ENCODE measurements at regions not wholly inside any gene's neighbourhood (a gene's known extent, or its start where the extent isn't known, plus 50 kb on each side); places are given as distances from the start of the nearest gene placed in this dataset.
A peak's percentile ranks its signal among the peaks of the same experiment; 100 is the strongest.

GRCh38 chr10:21313691-21314090, 211.8 kb downstream of the SKIDA1 start:
- Histone ChIP-seq H3K4ac (replicated peaks; ENCODE audit: insufficient read length, low read depth, low read length) (peak overlapping the region; percentile 22), H4K8ac (ENCODE audit: extremely low read depth, insufficient read depth, low read length) (0 out of 2 replicates have a peak overlapping the region, but pooled peaks have one; percentile 54), H2BK120ac (replicated peaks; ENCODE audit: low read depth, low read length) (peak overlapping the region; percentile 26), H4K91ac (replicated peaks; ENCODE audit: insufficient read length, low read length) (peak overlapping the region; percentile 75), H4K5ac (ENCODE audit: insufficient read length, low read depth, low read length) (peak overlapping the region; percentile 88), H2AK5ac (ENCODE audit: low read depth, low read length) (no peak overlapping the region; the same call in none of the 2 replicates), H3K23ac (ENCODE audit: insufficient read length) (no peak overlapping the region), H3K27me3 (replicated peaks in 1 of 4; ENCODE audit: control insufficient read depth in 3 of 4, extremely low read depth in 1 of 4, insufficient read depth in 3 of 4, low read length in 3 of 4) (no peaks in the 10 kb centered on the region), H3K36me3 (ENCODE audit: control insufficient read depth in 2 of 4, insufficient read depth in 4 of 4, low read length in 3 of 4) (no peaks in the 10 kb centered on the region), H4K20me1 (replicated peaks in 1 of 2; ENCODE audit: control insufficient read depth in 1 of 2, insufficient read depth in 2 of 2, low read length in 2 of 2) (no peaks in the 10 kb centered on the region), H2BK12ac (ENCODE audit: low read depth, low read length) (peak overlapping the region; percentile 99), H3K14ac (ENCODE audit: insufficient read length) (no peak overlapping the region), H3K23me2 (ENCODE audit: low read depth, low read length) (no peaks in the 10 kb centered on the region), H2BK15ac (ENCODE audit: low read length) (peak overlapping the region; percentile 92; the same call in 1 of the 2 replicates), H3K18ac (ENCODE audit: extremely low read depth, low read length) (peak overlapping the region; percentile 100), H3K4me1 (replicated peaks in 1 of 4; ENCODE audit: control insufficient read depth in 3 of 4, insufficient read depth in 4 of 4, low read length in 3 of 4) (peaks cover 11 to 24% (median 17%) of the 10 kb centered on the region in 4 experiments; a peak in 6 of 7 replicates), H2BK20ac (ENCODE audit: low read length) (peak overlapping the region; percentile 96; the same call in 1 of the 2 replicates), H3K27ac (ENCODE audit: low read depth, low read length) (no peak overlapping the region), H3K56ac (replicated peaks; ENCODE audit: insufficient read length, low read depth, low read length) (no peak overlapping the region), H3K9ac (replicated peaks in 1 of 4; ENCODE audit: extremely low read depth in 1 of 4, low read depth in 3 of 4, low read length in 3 of 4) (no peak overlapping the region), H3K4me2 (ENCODE audit: insufficient read depth in 1 of 2, low read depth in 2 of 2, low read length in 2 of 2) (peak overlapping the region in 1 of 2 experiments; percentile 38; a peak in 2 of 4 replicates), H3K79me2 (ENCODE audit: control insufficient read depth in 1 of 2, insufficient read depth in 2 of 2, low read length in 2 of 2) (no peaks in the 10 kb centered on the region), H2AFZ (ENCODE audit: low read length) (0 out of 2 replicates have a peak overlapping the region, but pooled peaks have one; percentile 24), H3K79me1 (ENCODE audit: low read depth, low read length) (no peaks in the 10 kb centered on the region), H2BK5ac (ENCODE audit: low read depth, low read length) (peak overlapping the region; percentile 94; the same call in 1 of the 2 replicates), H3K9me3 (ENCODE audit: insufficient read depth in 2 of 2, low read depth in 1 of 2, low read length in 1 of 2) (no peaks in the 10 kb centered on the region), H3K4me3 (ENCODE audit: extremely low read depth in 1 of 4, insufficient read depth in 2 of 4, low read depth in 3 of 4, low read length in 4 of 4) (peak overlapping the region in 1 of 4 experiments; percentile 2; a peak in 1 of 8 replicates)
- 83% methylated on average over 7 of the region's 7 CpGs; no CpG with 5 or more reads in 1 of the 2 experiments for WGBS, 2 experiments (ENCODE audit: extremely low coverage in 1 of 2, insufficient coverage in 1 of 2, insufficient read length in 1 of 2, insufficient replicate concordance in 2 of 2, low coverage in 1 of 2, low lambda C conversion rate in 2 of 2, missing lambda C conversion rate in 1 of 2)
- FAIRE-seq (no peak), DNase-seq (ENCODE audit: low read depth in 1 of 2, low spot score in 2 of 2) (no peak)
- POLR2A ChIA-PET (ENCODE audit: partially characterized antibody), result interaction anchor here (0.9 kb wide), 1 partner anchor 20 kb away, joined by 3 read pairs; no protein-coding TSS in a partner anchor
- CTCF ChIA-PET (ENCODE audit: partially characterized antibody), result interaction anchor here (1.2 to 1.6 kb wide), 6 partner anchors 16 to 68 kb away, joined by 3 to 4 read pairs (median 4); no protein-coding TSS in a partner anchor
- TF ChIP-seq NANOG (IDR thresholded peaks at IDR 0.05; ENCODE audit: insufficient read depth, low read depth, low read length, poor library complexity, severe bottlenecking) (no peak), PHF8 (conservative IDR thresholded peaks at IDR 0.05; ENCODE audit: low read depth, low read length) (no peak), TEAD4 (IDR thresholded peaks at IDR 0.05; ENCODE audit: low read depth, low read length) (no peak), BACH1 (IDR thresholded peaks at IDR 0.05; ENCODE audit: low read length) (no peak), TCF12 (IDR thresholded peaks at IDR 0.05; ENCODE audit: low read depth, low read length) (no peak), ATF3 (IDR thresholded peaks at IDR 0.05; ENCODE audit: insufficient read depth, low read depth, low read length) (no peak), KDM5A (IDR thresholded peaks at IDR 0.05; ENCODE audit: low read length) (no peak), TBP (IDR thresholded peaks at IDR 0.05; ENCODE audit: low read depth, low read length) (no peak), YY1 (IDR thresholded peaks at IDR 0.05; ENCODE audit: low read depth, low read length) (no peak), SIRT6 (IDR thresholded peaks at IDR 0.05; ENCODE audit: low read length) (no peak), RBBP5 (IDR thresholded peaks at IDR 0.05; ENCODE audit: borderline replicate concordance, low read depth, low read length) (no peak), NRF1 (IDR thresholded peaks at IDR 0.05; ENCODE audit: low read depth, low read length) (no peak), MAFK (IDR thresholded peaks at IDR 0.05; ENCODE audit: low read depth, low read length) (no peak), CHD1 (IDR thresholded peaks at IDR 0.05; ENCODE audit: low read depth, low read length) (no peak), CREB1 (IDR thresholded peaks at IDR 0.05) (no peak)
